ENCODE measurements at regions not wholly inside any gene's neighbourhood (a gene's known extent, or its start where the extent isn't known, plus 50 kb on each side); places are given as distances from the start of the nearest gene placed in this dataset.

- DNase-seq (ENCODE audit: low spot score): no peak
These were observed 66.6 kb upstream of the TAF11L2 start for GRCh38 chr5:17431272-17432050.

GRCh38 chr5:17432569-17432968 is 65.5 kb upstream of the TAF11L2 start:
- no peak for DNase-seq (ENCODE audit: low spot score)

GRCh38 chr5:17433406-17433805 is 64.6 kb upstream of the TAF11L2 start:
- DNase-seq (ENCODE audit: low spot score): no peak

DNA sequence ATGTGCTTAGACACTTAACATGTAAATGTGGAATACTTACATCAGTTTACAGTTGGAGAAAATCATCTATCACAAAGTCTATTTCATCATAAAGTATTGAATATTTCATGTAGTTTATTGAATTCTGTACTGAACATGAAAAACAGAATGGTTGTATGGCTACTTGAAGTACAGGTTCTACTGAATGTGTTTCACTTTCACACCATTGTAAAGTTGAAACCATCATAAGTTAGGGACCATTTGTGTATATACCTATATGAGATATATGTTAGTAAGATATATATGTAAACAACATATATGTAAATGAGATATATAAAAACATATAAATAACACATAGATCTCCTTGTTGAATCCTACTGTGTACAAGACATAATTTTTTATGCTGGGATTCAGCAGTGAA is 63.0 kb upstream of the TAF11L2 start:
- DNase-seq (ENCODE audit: low spot score): no peak

DNA sequence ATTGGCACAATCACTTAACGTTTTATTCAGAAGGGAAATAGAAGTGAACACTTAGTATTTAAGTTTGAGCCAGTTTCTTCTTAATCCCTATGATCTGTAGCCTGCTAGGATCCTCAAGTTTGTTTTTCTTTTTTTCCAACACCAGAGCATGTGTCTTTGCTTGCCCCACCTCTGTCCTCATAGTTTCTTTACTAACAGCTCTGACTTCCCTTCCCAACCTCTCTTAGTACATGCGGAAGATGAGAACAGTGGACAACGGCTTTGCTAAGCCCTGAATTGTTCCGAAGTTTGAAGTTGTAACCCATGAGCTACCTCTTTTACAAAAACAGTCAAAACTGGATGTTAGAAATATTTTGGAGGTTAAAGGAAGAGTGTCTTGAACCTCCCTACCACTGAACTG is 61.7 kb upstream of the TAF11L2 start:
- DNase-seq (ENCODE audit: low spot score): no peak

- DNase-seq (ENCODE audit: low spot score): peak; percentile 22
These were observed 61.2 kb upstream of the TAF11L2 start for GRCh38 chr5:17436761-17437221.

GRCh38 chr5:17438027-17438426 is 60.0 kb upstream of the TAF11L2 start:
- no peak for DNase-seq (ENCODE audit: low spot score)

DNA sequence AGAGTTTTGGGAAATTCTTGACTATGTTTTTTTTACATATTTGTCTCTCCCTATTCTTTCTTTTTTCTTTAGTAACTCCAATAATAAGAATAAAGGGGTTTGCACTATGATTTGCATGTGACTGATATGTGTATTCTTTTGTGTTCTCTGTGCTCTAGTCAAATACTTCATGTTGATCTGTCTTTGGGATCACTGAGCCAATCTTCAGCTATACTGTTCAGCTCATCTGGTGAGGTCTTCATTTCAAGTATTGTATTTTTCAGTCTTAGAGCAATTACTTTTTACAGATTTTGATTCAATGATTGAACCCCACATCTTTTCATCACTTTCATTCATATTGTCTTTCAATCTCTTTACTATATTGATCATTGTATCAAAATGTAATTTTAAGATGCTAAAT is 58.1 kb upstream of the TAF11L2 start:
- no peak for DNase-seq (ENCODE audit: low spot score)

DNA sequence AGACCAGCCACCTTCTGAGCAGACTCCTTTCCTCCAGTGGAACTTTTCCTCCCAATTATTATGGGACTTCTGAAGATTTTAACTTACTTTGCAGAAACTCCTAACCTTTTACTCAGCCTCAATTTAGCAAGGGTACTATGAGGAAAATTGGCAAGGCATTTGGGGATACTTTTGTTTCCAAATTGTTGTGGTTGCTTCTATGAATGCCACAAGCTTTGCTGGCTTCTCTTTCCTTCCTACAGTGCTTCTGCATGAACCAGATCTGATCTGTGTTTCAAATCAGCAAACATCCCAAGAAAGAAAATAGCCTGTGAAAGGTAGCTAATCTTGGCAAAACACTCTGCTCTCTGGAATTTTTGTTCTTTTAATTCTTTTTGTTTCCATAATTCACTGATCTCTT is 57.3 kb upstream of the TAF11L2 start:
- peak; percentile 32 for DNase-seq (ENCODE audit: low spot score)

DNA sequence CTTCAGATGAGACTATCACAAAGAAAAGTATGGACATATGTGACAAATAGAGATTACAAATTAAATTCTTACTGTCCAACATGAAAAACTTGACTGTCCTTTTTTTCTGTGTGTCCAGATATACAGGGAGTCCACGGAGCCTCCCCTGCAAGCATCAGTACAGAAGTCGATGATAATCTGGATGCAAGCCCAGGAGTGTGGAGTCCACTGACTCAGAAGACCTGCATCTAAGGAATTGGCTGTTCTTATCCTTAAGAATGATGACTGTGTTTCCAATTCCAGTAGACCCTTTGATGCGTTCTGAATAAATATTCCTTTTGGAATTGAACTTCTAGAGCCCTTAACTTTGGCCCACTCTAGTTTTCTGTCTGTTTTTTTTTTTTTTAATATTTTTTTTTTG is 56.7 kb upstream of the TAF11L2 start:
- peak; percentile 74 for DNase-seq (ENCODE audit: low spot score)

DNA sequence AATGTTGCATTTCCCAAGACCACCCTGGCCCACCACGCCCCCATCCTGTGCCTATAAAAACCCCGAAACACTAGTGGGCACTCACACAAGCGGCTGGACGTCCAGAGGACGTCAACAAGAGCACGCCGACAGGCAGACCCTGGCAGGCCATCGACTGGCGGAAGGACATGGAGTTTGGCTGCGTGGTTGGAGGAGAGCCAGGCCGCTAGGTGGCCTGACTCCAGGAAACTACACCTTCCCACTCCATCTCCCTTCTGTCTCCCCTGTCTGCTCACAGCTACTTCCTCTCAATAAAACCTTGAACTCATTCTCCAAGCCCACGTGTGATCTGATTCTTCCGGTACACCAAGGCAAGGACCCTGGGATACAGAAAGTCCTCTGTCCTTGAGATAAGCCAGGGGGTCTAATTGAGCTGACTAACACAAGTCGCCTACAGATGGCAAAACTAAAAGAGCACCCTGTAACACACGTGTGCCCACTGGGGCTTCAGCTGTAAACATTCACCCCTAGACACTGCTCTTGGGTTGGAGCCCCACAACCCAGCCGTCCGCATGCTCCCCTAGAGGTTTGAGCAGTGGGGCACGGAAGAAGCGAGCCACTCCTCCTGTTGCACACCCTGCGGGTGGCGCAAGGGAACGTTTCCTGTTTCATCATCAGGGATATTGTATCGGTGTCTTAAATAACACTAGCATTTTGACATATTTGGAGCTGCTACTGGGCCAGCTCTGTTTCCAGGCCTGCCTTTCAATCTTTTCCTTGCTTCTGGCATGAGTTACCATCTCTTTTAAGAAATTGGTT is 54.5 kb upstream of the TAF11L2 start:
- no peak for DNase-seq (ENCODE audit: low spot score)

DNA sequence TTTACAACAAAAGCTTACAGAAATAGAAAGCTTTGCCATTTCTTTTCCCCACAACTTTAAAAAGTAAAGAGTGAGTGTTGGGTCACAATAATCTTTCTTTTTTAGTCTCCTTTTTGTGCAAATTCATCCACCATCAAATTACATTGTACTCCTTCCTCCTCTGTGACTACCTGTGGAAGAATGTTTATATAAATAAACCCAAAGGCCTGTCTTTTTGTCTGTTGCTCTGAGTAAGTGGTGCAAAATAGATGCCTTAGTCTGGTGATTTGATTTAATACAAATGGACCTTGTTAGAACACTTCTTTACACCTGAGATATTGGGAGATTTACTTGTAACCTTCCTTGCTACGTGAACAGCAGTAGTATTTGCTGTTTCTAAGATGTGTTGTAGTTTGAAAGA is 53.5 kb upstream of the TAF11L2 start:
- no peak for DNase-seq (ENCODE audit: low spot score)

GRCh38 chr5:17445185-17445584 is 52.8 kb upstream of the TAF11L2 start:
- no peak for DNase-seq (ENCODE audit: low spot score)

Data from AG20443 (cell line).